ENCODE measurements at regions not wholly inside any gene's neighbourhood (a gene's known extent, or its start where the extent isn't known, plus 50 kb on each side); places are given as distances from the start of the nearest gene placed in this dataset.

DNA sequence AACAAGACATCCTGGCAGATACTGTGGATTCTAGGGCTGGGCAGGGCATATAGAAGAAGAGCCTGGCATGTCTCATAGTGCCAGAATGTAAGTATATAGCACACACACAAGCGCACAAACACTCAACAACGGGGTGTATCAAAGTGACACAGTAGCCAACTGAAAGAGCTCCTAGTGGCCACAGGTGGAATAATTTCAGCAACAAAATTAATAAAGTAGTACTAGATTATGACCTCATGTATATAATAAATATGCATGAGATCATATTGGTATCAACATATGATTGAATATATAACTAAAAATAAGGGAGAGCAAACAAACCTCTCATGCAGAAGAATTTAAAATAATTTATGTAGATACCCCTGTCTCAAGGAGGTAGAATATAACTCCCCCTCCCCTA lies 72.4 kb upstream of the CXCL12 start:
- no peak for DNase-seq (ENCODE audit: extremely low spot score in 2 of 2)
- Histone ChIP-seq H3K9me3 (no peaks in the 10 kb centered on the region), H3K27ac (no peak overlapping the region), H3K4me1 (peaks cover 14% of the 10 kb centered on the region), H3K4me3 (no peak overlapping the region), H3K36me3 (no peaks in the 10 kb centered on the region), H3K27me3 (no peaks in the 10 kb centered on the region)
- intact Hi-C loops (cut with DNase I), result no loop called here
- TF ChIP-seq, protein P1, sequence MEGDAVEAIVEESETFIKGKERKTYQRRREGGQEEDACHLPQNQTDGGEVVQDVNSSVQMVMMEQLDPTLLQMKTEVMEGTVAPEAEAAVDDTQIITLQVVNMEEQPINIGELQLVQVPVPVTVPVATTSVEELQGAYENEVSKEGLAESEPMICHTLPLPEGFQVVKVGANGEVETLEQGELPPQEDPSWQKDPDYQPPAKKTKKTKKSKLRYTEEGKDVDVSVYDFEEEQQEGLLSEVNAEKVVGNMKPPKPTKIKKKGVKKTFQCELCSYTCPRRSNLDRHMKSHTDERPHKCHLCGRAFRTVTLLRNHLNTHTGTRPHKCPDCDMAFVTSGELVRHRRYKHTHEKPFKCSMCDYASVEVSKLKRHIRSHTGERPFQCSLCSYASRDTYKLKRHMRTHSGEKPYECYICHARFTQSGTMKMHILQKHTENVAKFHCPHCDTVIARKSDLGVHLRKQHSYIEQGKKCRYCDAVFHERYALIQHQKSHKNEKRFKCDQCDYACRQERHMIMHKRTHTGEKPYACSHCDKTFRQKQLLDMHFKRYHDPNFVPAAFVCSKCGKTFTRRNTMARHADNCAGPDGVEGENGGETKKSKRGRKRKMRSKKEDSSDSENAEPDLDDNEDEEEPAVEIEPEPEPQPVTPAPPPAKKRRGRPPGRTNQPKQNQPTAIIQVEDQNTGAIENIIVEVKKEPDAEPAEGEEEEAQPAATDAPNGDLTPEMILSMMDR (IDR thresholded peaks at IDR 0.05), result no peak

DNA sequence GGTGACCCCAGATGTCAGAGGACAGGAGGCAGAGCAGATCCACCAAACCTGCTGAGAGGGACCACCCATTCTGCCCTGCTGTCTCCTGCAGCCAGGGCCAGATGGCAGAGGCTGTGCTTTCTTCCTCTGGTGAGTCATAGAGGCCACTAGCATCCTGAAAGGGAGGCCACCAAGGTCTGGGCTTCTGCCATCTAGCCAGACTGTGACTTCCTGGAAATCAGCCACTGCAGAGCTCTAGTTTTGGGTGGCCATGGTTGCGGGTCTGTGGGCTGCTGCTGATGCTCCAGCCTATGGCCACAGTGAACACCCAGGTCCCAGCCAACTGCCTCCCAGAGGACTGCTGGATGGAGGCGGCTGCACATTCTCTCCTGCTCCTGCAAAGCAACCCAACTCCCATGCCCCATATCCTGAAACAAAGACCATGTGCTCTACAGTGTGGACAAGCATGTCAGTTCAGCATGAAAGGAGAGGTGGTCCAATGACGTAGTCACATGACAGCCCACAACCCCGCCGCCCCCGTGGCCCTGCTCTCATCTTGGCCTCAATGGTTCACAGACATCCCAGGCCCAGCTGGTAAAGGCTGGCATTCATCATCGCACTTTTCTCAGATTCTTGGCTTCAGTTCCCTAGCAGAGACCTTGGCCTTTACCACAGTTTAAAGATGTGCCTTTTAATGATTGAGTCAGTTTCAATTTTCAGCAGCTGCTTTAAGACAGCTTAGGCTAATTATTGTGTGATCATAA lies 73.9 kb upstream of the CXCL12 start:
- TF ChIP-seq POLR2AphosphoS5 (IDR thresholded peaks at IDR 0.05; ENCODE audit: insufficient read depth in 1 of 2, low read depth in 1 of 2) (no peak), POLR2A (IDR thresholded peaks at IDR 0.05) (no peak)
- TF ChIP-seq, protein P1 (IDR thresholded peaks at IDR 0.05), result no peak
- Histone ChIP-seq H3K27me3 (no peaks in the 10 kb centered on the region), H3K4me3 (no peak overlapping the region), H3K4me1 (peaks cover 14% of the 10 kb centered on the region), H3K27ac (no peak overlapping the region), H3K36me3 (no peaks in the 10 kb centered on the region), H3K9me3 (no peaks in the 10 kb centered on the region)
- peak in 1 of 2 donors; percentile 62 for DNase-seq (ENCODE audit: extremely low spot score in 2 of 2)
- intact Hi-C loops (cut with DNase I), result no loop called here

DNA sequence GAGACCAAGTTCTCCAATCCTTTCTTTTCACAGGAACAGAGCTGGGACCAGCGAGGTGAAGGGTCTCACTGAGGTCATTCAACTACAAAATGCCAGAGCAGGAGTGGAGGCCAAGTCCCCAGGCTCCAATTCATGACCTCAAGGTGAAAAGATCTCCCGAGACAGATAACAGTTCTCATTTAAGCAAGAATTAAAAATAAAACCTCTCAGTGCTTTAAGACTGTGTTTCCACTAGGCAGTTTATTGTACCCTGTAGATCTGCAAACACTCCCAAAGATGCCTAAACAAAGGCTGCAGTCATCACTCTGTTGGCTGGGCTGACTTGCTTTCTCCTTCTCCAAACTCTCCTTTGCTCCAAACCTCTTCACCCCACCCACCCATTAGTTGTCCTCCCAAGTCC lies 74.8 kb upstream of the CXCL12 start:
- TF ChIP-seq POLR2AphosphoS5 (IDR thresholded peaks at IDR 0.05; ENCODE audit: insufficient read depth in 1 of 2, low read depth in 1 of 2) (no peak), POLR2A (IDR thresholded peaks at IDR 0.05) (no peak)
- TF ChIP-seq, protein P1 (IDR thresholded peaks at IDR 0.05), result no peak
- Histone ChIP-seq H3K36me3 (no peaks in the 10 kb centered on the region), H3K4me1 (peaks cover 14% of the 10 kb centered on the region), H3K9me3 (no peaks in the 10 kb centered on the region), H3K27me3 (no peaks in the 10 kb centered on the region), H3K4me3 (no peak overlapping the region), H3K27ac (no peak overlapping the region)
- intact Hi-C loops (cut with DNase I), result no loop called here
- DNase-seq (ENCODE audit: extremely low spot score in 2 of 2), result peak in 1 of 2 donors; percentile 49

DNA sequence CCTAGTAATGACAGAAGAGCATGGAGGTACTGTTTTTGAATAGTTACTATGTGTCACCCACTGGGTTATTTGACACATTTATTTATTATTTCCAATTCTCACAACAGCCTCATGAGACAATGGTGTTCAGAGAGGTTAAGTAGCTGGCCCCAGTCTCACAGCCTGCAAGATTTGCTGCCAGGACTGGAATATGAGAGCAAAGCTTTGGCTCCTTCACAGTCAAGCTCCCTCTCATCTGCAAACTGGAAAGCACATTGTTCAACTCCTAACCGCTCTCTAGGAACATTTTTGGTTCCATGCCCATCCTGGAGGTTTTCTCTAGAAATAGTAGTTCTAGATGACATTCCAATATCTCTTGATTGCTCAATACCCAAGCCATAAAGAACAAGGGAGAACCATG lies 75.5 kb upstream of the CXCL12 start:
- intact Hi-C loops (cut with DNase I), result no loop called here
- Histone ChIP-seq H3K4me3 (no peak overlapping the region), H3K9me3 (no peaks in the 10 kb centered on the region), H3K36me3 (no peaks in the 10 kb centered on the region), H3K4me1 (peaks cover 14% of the 10 kb centered on the region), H3K27ac (no peak overlapping the region), H3K27me3 (no peaks in the 10 kb centered on the region)
- no peak for DNase-seq (ENCODE audit: extremely low spot score in 2 of 2)
- TF ChIP-seq POLR2A (IDR thresholded peaks at IDR 0.05) (no peak), POLR2AphosphoS5 (IDR thresholded peaks at IDR 0.05; ENCODE audit: insufficient read depth in 1 of 2, low read depth in 1 of 2) (no peak)
- TF ChIP-seq, protein P1 (IDR thresholded peaks at IDR 0.05), result no peak

- Histone ChIP-seq H3K4me1 (peaks cover 14% of the 10 kb centered on the region), H3K36me3 (no peaks in the 10 kb centered on the region), H3K27me3 (no peaks in the 10 kb centered on the region), H3K4me3 (no peak overlapping the region), H3K27ac (no peak overlapping the region), H3K9me3 (no peaks in the 10 kb centered on the region)
- intact Hi-C loops (cut with DNase I), result no loop called here
- no peak for TF ChIP-seq POLR2AphosphoS5 (IDR thresholded peaks at IDR 0.05; ENCODE audit: insufficient read depth in 1 of 2, low read depth in 1 of 2)
- no peak for TF ChIP-seq POLR2A (IDR thresholded peaks at IDR 0.05)
- TF ChIP-seq, protein P1 (IDR thresholded peaks at IDR 0.05), result no peak
- no peak for DNase-seq (ENCODE audit: extremely low spot score in 2 of 2)
Measured at GRCh38 chr10:44462338-44462914, 77.5 kb upstream of the CXCL12 start.

All from vagina (tissue), 2 donors.